ENCODE measurements at regions not wholly inside any gene's neighbourhood (a gene's known extent, or its start where the extent isn't known, plus 50 kb on each side); places are given as distances from the start of the nearest gene placed in this dataset.

GRCh38 chr11:134677397-134677822 is 265.4 kb upstream of the B3GAT1 start:
- DNase-seq: no peak

GRCh38 chr11:134676516-134677287 is 264.7 kb upstream of the B3GAT1 start:
- no peak for DNase-seq

- no peak for DNase-seq
Measured at GRCh38 chr11:134675983-134676382, 263.9 kb upstream of the B3GAT1 start.

GRCh38 chr11:134674974-134675373 is 262.9 kb upstream of the B3GAT1 start:
- DNase-seq: no peak

GRCh38 chr11:134670961-134671370 is 258.9 kb upstream of the B3GAT1 start:
- no peak for DNase-seq

- DNase-seq: no peak
Measured at GRCh38 chr11:134670247-134670782, 258.3 kb upstream of the B3GAT1 start.

GRCh38 chr11:134669796-134670195 is 257.8 kb upstream of the B3GAT1 start:
- DNase-seq: no peak

- DNase-seq: no peak
Measured at GRCh38 chr11:134668796-134669195, 256.8 kb upstream of the B3GAT1 start.

GRCh38 chr11:134668076-134668475 is 256.0 kb upstream of the B3GAT1 start:
- no peak for DNase-seq

GRCh38 chr11:134667505-134667904 is 255.5 kb upstream of the B3GAT1 start:
- DNase-seq: no peak

GRCh38 chr11:134667175-134667500 is 255.1 kb upstream of the B3GAT1 start:
- DNase-seq: no peak

- no peak for DNase-seq
Measured at GRCh38 chr11:134666273-134667174, 254.5 kb upstream of the B3GAT1 start.

GRCh38 chr11:134665571-134666270 is 253.7 kb upstream of the B3GAT1 start:
- DNase-seq: no peak

GRCh38 chr11:134665188-134665535 is 253.1 kb upstream of the B3GAT1 start:
- no peak for DNase-seq

- no peak for DNase-seq
Measured at GRCh38 chr11:134664447-134665187, 252.6 kb upstream of the B3GAT1 start.

- DNase-seq: no peak
Measured at GRCh38 chr11:134663506-134664313, 251.7 kb upstream of the B3GAT1 start.

- DNase-seq: no peak
Measured at GRCh38 chr11:134662629-134663360, 250.8 kb upstream of the B3GAT1 start.

- no peak for DNase-seq
Measured at GRCh38 chr11:134661660-134662059, 249.6 kb upstream of the B3GAT1 start.

GRCh38 chr11:134660416-134660815 is 248.4 kb upstream of the B3GAT1 start:
- no peak for DNase-seq

GRCh38 chr11:134659882-134660281 is 247.8 kb upstream of the B3GAT1 start:
- no peak for DNase-seq

Measured in NCI-H2171 (cell line).